HG03442 (cell line): ENCODE measurements at regions not wholly inside any gene's neighbourhood (a gene's known extent, or its start where the extent isn't known, plus 50 kb on each side); places are given as distances from the start of the nearest gene placed in this dataset.

Experiments
- ATAC-seq: cut with Tn5 transposase; IDR thresholded peaks from one replicate; pipeline ENCODE4 v1.9.1; 2021; ENCODE audit warnings: mild to moderate bottlenecking, moderate library complexity; ENCODE audit not compliant: unreplicated experiment

DNA sequence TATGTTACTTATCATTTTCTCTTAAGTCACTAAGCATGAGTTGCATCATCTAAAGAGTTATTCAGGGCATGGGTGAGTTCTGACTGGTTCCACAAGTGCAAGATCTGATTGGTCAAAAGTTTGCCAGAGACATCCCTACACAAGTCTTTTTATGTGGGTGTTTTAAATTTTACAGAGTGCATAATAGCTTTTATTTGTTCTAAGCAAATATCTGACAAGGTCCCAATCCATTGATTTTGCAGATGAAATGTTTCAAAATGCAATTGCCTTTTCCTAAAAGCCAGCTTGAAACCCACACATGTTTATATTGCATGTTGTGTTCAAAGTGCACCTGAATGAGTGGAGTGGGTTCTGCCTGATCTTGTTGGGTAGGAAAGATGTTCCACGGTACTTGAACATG lies 101.7 kb upstream of the PAX6 start:
- ATAC-seq, result no peak

DNA sequence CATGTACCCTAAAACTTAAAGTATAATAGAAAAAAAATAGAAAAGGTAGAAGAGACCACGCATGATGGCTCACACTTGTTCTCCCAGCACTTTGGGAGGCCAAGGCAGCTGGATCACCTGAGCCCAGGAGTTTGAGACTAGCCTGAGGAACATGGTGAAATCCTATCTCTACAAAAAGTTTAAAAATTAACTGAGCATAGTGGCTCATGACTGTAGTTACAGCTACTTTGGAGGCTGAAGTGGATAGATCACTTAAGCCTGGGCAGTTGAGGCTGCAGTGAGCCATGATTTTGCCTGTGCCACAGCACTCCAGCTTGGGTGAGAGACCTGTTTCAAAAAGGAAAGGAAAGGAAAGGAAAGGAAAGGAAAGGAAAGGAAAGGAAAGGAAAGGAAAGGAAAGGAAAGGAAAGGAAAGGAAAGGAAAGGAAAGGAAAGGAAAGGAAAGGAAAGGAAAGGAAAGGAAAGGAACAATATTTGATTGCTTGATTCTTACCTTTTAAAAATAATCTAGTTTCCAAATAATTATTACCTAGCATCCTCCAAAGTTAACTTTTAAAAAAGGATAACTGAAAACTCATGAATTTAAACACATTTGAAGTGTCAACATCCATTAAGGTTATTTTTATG lies 99.9 kb upstream of the PAX6 start:
- ATAC-seq, result no peak

DNA sequence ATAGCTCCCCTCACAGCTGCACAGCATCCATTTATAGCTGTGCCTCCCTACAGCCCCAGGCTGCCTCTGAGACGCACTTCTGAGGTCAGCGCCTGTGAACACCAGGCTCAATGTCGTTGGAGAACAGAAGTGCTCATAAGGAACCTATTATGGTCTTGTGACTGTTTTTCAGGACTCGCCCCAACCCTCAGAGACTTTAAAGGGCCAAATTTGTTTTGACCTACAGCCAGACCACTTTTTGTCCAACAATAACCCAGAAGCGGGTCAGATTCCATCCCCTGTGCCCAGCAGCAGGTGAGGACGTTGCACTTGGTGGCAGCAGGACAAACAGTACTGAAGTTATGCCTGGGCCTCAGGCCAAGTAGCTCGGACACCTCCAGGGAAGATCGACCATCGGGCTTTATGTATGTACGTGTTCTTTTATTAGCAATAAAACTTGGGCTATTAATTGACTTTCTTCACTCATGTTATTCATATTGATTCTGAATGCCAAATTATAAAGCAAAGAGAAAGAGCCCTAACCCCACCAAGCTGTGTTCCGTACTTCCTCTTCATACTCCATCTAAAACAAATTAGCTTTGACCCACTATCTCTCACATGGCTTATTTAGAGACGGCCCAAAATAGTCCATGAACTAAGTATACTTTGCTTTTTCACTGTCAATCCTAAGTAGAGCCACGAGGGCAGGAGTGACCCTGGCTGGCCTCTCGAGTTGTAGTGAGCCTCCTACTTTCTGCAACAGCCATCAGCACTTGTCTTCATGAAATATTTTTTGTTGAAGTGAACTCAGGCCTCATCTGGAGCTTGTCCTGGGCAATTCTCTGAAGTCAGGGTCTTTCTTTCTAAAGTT lies 92.3 kb upstream of the PAX6 start:
- no peak for ATAC-seq

DNA sequence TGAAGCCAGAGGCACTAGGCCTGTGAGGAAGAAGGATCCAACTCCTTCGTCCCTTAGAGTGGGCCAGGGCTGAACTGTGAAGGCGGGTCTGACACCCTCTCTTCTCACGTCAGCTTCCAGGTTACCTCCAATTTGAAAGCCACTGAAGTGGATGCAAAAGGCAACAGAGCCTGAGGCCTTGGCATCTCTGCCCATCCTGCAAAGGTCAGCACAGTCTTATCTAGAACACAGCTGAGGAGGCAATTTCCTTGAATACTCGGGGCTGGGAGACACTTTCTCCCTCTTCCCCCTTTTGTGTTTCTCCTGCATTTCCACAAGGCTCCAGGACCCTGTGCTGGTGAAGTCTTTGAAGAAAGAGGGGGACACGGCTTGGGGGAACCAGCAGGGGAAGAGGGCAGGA lies 91.6 kb upstream of the PAX6 start:
- ATAC-seq, result no peak

DNA sequence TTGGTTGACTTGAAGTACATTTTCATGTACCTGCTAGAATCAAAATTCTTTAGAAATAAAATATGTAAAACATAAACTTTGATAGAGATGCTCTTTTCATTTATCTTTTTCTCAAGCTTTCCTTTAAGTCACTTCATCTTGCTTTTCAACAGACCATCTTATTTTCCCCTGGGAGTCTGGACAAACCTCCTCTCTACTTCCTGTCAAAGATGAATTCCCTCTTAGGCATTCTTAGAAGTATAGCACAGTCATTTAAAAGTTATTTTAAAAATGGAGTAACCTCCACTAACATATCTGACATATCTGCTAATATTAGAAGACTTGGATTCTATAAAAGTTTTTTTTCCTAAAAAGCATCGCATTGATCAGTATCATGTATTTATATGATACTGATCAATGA lies 84.8 kb upstream of the PAX6 start:
- no peak for ATAC-seq

DNA sequence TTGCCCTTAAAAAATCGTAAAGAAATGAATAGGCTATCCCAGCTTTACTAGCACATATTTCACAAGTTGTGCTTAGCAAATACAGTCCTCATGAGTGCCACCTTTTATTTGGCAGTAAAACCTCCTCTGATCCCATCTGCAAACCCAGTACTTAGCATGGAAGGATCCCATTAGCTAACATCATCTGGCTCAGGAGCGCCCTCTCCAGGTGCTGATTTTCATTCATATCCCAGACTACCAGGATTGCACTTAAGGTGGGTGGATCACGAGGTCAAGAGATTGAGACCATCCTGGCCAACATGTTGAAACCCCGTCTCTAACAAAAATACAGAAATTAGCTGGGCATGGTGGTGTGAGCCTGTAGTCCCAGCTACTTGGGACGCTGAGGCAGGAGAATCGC lies 76.1 kb upstream of the PAX6 start:
- no peak for ATAC-seq

DNA sequence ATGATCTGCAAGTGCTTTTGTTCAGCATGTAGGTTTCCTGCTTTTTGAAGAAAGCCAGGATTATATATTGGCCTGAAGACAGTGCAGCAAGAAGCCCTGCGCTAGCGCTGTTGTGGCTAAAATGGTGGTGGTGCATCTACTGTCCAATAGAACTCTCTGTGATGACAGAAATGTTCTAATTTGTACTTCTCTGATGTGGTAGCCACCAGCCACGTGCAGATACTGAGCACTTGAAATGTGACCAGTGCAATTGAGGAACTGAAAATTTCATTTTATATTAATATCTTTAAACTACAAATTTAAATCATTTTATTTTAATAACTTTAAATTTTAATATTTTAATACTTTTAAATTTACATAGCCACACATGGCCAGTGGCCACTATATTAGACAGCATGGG lies 73.0 kb upstream of the PAX6 start:
- ATAC-seq, result no peak

DNA sequence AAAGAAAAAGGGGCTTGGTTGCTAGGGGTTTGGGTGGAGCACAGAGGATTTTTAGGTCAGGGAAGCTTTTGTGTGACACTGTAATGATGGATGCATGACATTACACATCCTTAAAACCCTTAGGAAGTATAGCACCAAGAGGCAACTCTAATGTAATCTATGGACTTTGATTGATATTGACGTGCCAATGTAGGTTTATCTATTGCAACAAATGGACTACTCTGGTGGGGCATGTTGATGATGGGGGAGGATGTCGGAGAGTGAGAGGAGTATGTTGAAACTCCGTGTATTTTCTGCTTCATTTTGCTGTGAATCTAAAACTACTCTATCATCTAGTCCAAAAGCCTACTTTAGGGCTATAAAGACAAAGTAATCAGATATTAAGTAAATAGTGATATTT lies 72.3 kb upstream of the PAX6 start:
- no peak for ATAC-seq

DNA sequence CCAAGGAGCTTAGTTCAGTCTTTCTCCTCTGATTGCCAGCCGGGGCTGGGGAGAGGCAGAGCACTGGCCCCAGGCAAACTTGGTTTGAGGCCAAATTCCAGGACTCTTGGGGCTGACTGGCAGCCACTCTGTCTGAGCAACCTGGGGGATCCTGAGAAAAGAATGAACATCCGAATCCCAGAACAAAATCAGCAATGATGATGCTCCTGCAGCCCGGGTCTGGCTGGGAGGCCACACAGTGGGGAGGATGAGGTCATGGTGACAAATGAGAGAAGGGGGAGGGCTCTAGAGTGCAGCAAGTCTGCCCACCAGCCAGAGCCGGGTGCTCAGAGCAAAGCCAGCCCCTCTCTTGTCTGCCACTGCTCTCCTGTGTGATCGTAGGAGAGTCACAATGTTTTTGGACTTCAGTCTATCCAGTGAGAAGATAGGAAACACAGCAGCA lies 71.8 kb upstream of the PAX6 start:
- ATAC-seq, result no peak

DNA sequence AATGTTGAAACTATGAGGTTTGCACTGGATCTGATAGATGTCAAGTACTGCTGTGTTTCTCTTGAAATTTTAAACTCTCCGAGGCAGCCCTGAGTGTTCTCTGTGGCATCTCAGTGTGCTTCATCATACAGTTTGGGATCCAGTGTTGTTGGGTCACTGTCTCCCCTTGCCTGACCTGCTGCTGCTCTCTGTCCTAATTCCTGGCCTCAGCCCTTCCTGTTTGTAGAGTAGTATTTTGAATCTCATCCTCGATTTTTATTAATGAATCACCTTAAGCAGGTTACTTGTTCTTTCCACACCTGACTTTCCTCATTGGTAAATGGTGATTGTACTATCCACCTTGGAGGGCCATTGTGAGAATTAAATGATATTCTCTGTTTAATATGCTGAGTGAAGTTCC lies 70.7 kb upstream of the PAX6 start:
- ATAC-seq, result no peak

DNA sequence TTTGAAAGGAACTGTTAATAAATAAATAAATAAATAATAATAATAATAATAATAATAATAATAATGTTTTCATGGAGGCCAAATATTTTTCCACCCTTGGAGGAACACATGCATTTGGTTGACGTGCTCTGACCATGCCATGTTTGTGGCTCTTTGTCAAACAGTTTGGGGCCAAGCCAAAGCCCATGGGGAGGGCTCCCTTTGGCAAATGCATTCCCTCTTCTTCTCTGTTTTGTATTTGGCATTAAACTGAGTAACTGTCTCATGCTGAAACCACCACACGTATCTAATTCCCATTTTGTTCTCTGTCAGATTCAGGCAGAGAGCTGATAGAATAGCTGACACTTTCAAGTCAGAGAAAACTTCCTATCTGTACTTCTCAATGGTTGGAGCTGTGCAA lies 68.6 kb upstream of the PAX6 start:
- ATAC-seq, result no peak

DNA sequence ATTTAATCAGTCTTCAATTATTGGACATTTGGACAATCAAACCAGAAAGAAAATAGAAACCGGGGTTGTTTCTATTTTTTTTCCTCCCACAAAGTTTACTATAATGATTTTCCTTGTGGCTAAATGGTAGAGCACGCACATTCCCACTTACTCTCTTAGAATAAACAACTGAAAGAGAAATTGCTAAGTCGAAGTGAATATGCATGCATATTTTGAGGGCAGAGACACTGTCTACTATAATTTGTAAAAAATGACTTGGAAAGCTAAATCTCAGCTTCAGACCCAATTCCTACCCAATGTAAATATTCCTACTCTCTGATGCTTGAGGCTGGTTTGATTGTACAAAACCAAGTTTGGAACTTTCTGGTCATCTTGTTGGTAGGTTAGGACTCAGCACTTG lies 66.7 kb upstream of the PAX6 start:
- no peak for ATAC-seq

DNA sequence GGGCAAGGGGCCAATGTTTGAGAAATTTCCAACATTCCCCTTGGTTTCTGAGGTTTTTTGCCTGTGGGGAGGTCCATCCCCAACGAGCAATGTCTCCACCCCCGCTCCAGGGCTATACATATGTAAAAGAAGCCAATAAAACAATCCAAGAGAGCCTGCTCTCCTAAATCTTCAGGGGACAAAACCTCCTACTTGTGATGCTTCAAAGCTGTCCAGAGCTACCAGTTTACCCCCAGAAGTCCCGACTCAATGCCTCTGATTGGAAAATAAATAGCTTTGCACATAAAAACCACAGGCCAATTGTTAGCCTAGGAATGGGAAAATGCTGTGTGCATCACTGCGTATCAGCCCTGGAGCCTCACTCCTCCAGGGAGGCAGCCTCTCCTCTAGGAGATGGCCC lies 66.0 kb upstream of the PAX6 start:
- no peak for ATAC-seq

DNA sequence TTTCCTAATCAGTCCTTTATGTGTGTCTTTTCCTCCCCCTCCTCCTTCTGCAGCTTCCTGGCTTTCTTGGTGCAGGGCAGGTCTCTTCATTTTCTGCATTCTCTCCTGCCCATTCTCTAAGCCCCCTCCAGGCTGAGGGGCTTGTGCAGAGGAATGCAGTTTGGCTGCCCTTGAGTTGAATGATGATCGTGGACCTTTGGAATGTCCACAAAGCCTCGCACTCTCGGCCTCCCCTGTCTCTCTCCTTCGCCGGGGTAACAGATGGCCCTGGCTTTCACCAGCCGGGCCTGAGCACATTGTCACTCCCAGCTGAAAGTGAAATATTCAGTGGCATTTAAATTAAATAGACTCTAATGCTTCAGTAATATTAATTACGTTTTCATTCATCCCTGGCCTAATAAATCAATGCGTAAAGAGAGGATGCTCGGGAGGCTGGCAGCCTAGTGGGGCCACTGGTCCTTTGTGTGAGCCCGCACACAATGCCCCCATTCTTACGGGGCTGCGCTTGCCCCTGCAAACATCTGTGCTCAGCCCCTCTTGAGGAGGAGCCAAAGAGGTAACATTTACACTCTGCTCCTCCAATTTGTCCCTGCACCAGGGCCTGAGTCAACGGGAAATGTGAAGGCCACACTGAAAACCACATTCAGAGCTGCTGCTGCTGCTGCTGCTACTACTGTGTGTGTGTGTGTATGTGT lies 64.9 kb upstream of the PAX6 start:
- no peak for ATAC-seq

DNA sequence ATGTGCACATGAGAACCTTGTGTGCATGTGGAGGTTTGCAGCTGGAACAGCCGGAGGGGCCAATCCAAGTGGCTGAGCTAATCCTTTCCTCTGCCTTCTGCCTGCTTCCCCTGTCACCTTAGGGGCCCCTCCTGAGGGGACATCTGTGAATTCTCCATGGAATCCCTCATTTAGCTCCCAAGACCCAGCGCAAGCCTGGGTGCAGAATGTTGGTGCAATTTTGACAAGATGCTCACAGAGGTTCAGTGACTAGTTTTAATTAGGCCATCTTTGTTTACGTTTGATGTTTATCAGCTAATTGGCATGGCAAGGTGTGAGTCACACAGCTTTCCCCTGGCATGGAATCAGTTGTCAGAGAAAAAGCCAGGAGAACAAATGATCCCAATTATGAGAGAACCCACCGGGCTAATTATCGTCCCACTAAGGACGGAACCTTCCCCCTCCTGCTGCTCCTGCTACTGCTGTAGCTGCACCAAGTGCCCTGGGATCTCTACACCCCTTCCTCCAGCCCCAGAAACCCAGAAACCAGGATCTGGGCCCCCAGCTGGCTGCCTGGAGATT lies 63.6 kb upstream of the PAX6 start:
- ATAC-seq, result no peak

DNA sequence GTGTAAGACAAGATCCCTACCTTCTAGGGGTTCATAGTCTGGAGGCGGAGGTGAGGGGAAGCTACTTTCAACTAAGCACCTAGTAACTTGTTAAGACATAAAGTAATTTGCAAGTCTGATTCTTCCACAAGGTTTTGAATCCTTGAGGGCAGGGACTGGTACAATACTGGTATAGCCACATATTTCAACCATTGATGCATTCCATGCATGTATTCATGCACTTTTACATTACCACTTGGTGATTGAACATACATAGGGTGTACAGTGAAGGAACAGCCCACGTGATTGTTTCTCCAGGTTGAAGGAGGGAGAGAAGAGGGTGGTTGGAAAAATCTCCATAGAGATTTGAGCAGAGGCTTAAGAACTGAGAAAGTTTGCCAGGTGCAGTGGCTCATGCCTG lies 62.0 kb upstream of the PAX6 start:
- ATAC-seq, result no peak

DNA sequence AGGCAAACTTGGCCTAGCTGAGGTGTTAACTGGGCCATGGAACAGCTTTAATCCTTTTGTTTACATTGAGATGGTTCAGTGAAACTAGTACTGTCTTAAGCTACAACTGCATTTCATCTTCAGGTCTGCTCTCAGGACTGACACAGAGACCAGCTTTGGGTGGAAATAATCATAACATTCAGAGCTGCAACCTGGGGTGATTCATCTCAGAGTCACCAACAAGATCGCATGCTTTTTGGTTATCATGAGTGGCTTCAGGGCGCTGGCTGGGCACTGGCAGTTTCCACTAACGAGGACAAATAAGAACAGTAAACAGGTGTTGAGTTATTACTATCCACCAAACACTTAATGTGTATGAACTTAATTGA lies 60.9 kb upstream of the PAX6 start:
- no peak for ATAC-seq

DNA sequence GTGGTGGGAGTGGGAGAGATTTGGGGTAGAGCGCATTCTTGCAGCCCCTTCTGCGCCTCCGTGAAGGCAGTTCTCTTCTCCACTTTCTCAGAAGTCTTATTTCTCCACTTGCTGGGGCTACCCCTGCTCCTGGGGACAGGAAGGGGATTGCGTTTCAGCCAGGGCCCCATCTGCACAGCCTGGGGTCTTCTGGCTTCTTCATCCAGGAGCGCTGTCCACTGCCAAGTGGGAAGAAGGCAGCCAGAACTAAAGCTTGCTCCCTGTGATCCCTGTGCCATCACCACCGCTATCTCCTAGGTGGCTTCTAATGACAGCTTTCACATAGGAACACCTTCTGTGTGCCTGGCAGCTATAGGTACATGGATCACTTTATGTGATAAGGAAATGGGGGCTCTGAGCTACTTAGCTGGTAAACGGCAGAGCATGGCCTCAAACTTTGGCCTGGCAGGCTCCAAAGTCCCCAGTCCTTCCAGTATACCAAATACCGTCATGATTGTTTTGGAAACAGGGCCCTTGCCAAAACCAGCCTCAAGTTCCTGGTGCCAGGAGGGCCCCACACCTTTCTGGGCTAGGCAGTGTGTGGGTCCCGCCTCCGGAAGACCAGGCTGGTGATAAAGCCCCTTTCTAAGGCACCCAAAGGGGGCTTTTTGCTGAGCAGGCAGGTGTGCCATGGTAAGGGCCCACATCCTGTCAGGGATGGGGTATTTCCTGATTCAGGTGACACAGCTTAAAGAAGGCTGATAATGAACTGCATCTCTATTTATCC lies 60.4 kb upstream of the PAX6 start:
- no peak for ATAC-seq

DNA sequence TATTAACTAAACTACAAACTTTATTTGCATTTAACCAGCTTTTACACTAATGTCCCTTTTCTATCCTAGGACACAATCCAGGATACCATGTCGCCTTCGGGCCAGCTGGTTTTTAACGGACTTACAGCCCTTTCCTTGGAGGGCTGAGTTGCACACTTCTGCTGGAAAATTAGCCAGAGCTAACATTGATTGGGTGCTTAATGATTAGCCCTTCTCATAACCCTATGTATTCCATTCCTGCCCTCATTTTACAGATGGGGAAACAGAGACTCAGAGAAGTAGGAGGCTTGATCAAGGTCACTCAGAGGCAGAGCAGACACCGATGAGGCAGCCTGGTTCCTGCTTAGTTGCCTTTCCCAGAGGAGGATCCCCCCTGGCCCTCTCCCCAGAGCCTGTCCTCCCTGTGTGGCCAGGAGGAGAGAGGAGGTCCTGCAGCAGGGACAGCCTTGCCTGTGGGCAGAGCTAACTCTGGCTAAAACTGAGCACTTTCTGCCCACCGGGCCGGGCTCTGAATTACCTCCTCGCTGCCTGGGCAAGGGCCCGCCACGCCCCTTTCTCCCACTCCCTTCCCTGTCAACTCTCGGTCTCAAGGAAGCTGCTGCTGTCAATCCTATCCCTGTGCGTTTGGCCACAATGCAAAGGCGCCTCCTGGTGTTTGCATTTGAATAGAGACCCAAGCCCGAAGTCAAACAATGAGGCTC lies 59.6 kb upstream of the PAX6 start:
- ATAC-seq, result no peak

DNA sequence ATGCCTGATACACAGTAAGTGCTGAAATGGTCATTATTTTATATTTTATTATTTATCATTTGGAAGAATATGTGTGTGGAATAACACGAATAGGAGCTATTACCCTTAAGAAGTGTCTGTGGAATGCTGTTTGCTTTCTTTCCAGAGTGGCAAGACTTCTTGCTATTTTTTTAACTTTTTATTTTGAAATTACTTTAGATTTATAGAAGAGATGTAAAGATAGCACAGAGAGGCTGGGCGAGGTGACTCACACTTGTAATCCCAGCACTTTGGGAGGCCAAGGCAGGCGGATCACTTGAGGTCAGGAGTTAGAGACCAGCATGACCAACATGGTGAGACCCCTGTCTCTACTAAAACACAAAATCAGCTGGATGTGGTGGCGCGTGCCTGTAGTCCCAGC lies 58.9 kb upstream of the PAX6 start:
- ATAC-seq, result no peak
